B cell (primary cell): ENCODE measurements at regions not wholly inside any gene's neighbourhood (a gene's known extent, or its start where the extent isn't known, plus 50 kb on each side); places are given as distances from the start of the nearest gene placed in this dataset.

Experiments
- ATAC-seq: fragments of 200-7000 bp; cut with Tn5 transposase; one replicate; pipeline ENCODE4 v1.10.0; 2021; ENCODE audit warnings: low read depth, mild to moderate bottlenecking, moderate number of reproducible peaks, moderate library complexity
- CTCF ChIA-PET: fragments of 350-600 bp; sonication (Branson Sonifier 250); formaldehyde crosslinking; loops from one replicate; lab custom pipeline; 2021; ENCODE audit warnings: antibody characterized with exemption, inconsistent platforms; lab: Charles Lee
- POLR2A ChIA-PET: fragments of 350-600 bp; sonication (Branson Sonifier 250); formaldehyde crosslinking; loops from one replicate; lab custom pipeline; 2021; ENCODE audit warnings: antibody characterized with exemption; lab: Charles Lee
- DNase-seq: peaks from one replicate; pipeline ENCODE4 v3.0.0; 2013
- H2AFZ ChIP-seq: 2 replicates; pipeline ENCODE4 v1.6.1; 2012; ENCODE audit warnings: mild to moderate bottlenecking, low read depth, low read length; ENCODE audit not compliant: insufficient read depth, poor library complexity, severe bottlenecking
- H3K27ac ChIP-seq, 2 donors: 1 replicate in 1 of 2; 2 replicates in 1 of 2; pipeline ENCODE4 v1.5.1; 2012 to 2013; ENCODE audit warnings: low read length in 2 of 2, mild to moderate bottlenecking in 2 of 2, moderate library complexity in 1 of 2
- H3K27me3 ChIP-seq, 4 experiments: fragments of 200-600 bp in 1 of 4; sonication (generic) in 1 of 4; replicated peaks in 1 of 4; 1 replicate in 2 of 4; 2 replicates in 2 of 4; pipeline versions ENCODE4 v1.6.1 to v1.7.0; 2013 to 2016; ENCODE audit warnings: low read length in 3 of 4, mild to moderate bottlenecking in 2 of 4, mixed read lengths in 1 of 4, moderate library complexity in 1 of 4; ENCODE audit not compliant: insufficient read depth in 4 of 4, control insufficient read depth in 3 of 4; ENCODE audit errors: control extremely low read depth in 1 of 4
- H3K36me3 ChIP-seq, 2 experiments: replicated peaks in 1 of 2; 1 replicate in 1 of 2; 2 replicates in 1 of 2; pipeline versions ENCODE4 v1.6.1 to v1.7.1; 2013; ENCODE audit warnings: low read length in 1 of 2; ENCODE audit not compliant: insufficient read depth in 2 of 2, control insufficient read depth in 1 of 2; ENCODE audit errors: control extremely low read depth in 1 of 2, extremely low read depth in 1 of 2
- H3K4me1 ChIP-seq, 2 donors: fragments of 200-600 bp in 1 of 2; sonication (generic) in 1 of 2; 1 replicate in 1 of 2; 2 replicates in 1 of 2; pipeline versions ENCODE4 v1.5.1 to v1.6.1; 2013 to 2017; ENCODE audit warnings: low read length in 2 of 2; ENCODE audit not compliant: control insufficient read depth in 2 of 2, insufficient read depth in 2 of 2
- H3K4me2 ChIP-seq: replicated peaks from 2 replicates; pipeline ENCODE3; 2012; ENCODE audit warnings: mild to moderate bottlenecking, low read depth, low read length; ENCODE audit not compliant: poor library complexity, severe bottlenecking
- H3K4me3 ChIP-seq, 5 experiments: fragments of 200-600 bp in 1 of 5; sonication (generic) in 1 of 5; 1 replicate in 3 of 5; 2 replicates in 2 of 5; pipeline versions ENCODE4 v1.5.1 to v1.7.0; 2011 to 2016; ENCODE audit warnings: low read length in 4 of 5, mild to moderate bottlenecking in 4 of 5, low read depth in 2 of 5, control low read depth in 1 of 5, moderate library complexity in 1 of 5; ENCODE audit not compliant: insufficient read depth in 1 of 5; ENCODE audit errors: control extremely low read depth in 1 of 5, extremely low read depth in 1 of 5
- H3K79me2 ChIP-seq: fragments of 200-600 bp; sonication (generic); one replicate; pipeline ENCODE4 v1.6.0; 2016; ENCODE audit warnings: low read length; ENCODE audit not compliant: control insufficient read depth, insufficient read depth
- H3K9ac ChIP-seq: fragments of 200-600 bp; sonication (generic); 2 replicates; pipeline ENCODE4 v1.6.1; 2017; ENCODE audit warnings: mild to moderate bottlenecking, low read length, moderate library complexity
- H3K9me3 ChIP-seq, 3 donors: one replicate each; pipeline versions ENCODE4 v1.6.1 to v1.7.1; 2013; ENCODE audit warnings: low read length in 2 of 3; ENCODE audit not compliant: control insufficient read depth in 2 of 3, insufficient read depth in 1 of 3; ENCODE audit errors: control extremely low read depth in 1 of 3
- H4K20me1 ChIP-seq: 2 replicates; pipeline ENCODE4 v1.6.0; 2012; ENCODE audit warnings: mild to moderate bottlenecking, low read length; ENCODE audit not compliant: insufficient read depth, control insufficient read depth, poor library complexity, severe bottlenecking
- H3K27ac Mint-ChIP-seq: one replicate; pipeline ENCODE4 v1.8.0; 2021; ENCODE audit warnings: mixed read lengths
- H3K27me3 Mint-ChIP-seq: one replicate; pipeline ENCODE4 v1.8.0; 2021; ENCODE audit warnings: mixed read lengths
- H3K4me1 Mint-ChIP-seq: one replicate; pipeline ENCODE4 v1.8.0; 2021; ENCODE audit warnings: mixed read lengths
- H3K4me3 Mint-ChIP-seq: one replicate; pipeline ENCODE4 v1.8.0; 2021; ENCODE audit warnings: mixed read lengths
- H3K9me3 Mint-ChIP-seq: one replicate; pipeline ENCODE4 v1.8.0; 2022; ENCODE audit warnings: mixed read lengths; ENCODE audit not compliant: insufficient read depth
- EZH2 ChIP-seq: IDR thresholded peaks from 2 replicates; pipeline ENCODE4 v1.6.1; 2012; ENCODE audit warnings: borderline replicate concordance, low read depth, mild to moderate bottlenecking, moderate library complexity, low read length; ENCODE audit not compliant: insufficient read depth, poor library complexity, severe bottlenecking
- WGBS: methylation state at CpG from one replicate; pipeline ENCODE4 v1.1.5; 2013; ENCODE audit warnings: missing lambda C conversion rate; ENCODE audit not compliant: insufficient coverage; 5-methylcytosine and 5-hydroxymethylcytosine counted together
- intact Hi-C: fragments of 100-400 bp; cut with micrococcal nuclease; formaldehyde crosslinking; loops from one replicate; pipeline ENCODE4 v1.10.0; 2022
- TF ChIP-seq, protein P1 (sequence below): fragments of 200-600 bp; IDR thresholded peaks from one replicate; pipeline ENCODE4 v1.8.0; 2022; ENCODE audit warnings: antibody characterized with exemption, mild to moderate bottlenecking

GRCh38 chr22:17285656-17286055, 66.4 kb upstream of the ADA2 start:
- Histone ChIP-seq H3K79me2 (no peaks in the 10 kb centered on the region), H3K36me3 (no peaks in the 10 kb centered on the region), H3K27ac (no peak overlapping the region), H3K4me3 (no peak overlapping the region), H2AFZ (no peak overlapping the region), H3K4me2 (no peak overlapping the region), H4K20me1 (no peaks in the 10 kb centered on the region), H3K27me3 (no peaks in the 10 kb centered on the region), H3K4me1 (peaks cover 11 to 13% of the 10 kb centered on the region in 2 donors), H3K9ac (no peak overlapping the region), H3K9me3 (no peaks in the 10 kb centered on the region)
- ChIA-PET CTCF (interaction anchor here (0.8 to 1.6 kb wide), 3 partner anchors 12 to 216 kb away, joined by 4 to 5 read pairs (median 4); no protein-coding TSS in a partner anchor), POLR2A (no interaction called here)
- ATAC-seq (no peak), DNase-seq (no peak)
- Mint-ChIP-seq H3K4me3 (no peak overlapping the region), H3K27ac (no peak overlapping the region), H3K27me3 (peaks cover 6% of the 10 kb centered on the region), H3K9me3 (no peaks in the 10 kb centered on the region), H3K4me1 (peaks cover 13% of the 10 kb centered on the region)
- intact Hi-C loops, result no loop called here
- no CpG with 5 or more reads among the region's 3 CpGs for WGBS
- no peak for TF ChIP-seq EZH2
- TF ChIP-seq, protein P1, sequence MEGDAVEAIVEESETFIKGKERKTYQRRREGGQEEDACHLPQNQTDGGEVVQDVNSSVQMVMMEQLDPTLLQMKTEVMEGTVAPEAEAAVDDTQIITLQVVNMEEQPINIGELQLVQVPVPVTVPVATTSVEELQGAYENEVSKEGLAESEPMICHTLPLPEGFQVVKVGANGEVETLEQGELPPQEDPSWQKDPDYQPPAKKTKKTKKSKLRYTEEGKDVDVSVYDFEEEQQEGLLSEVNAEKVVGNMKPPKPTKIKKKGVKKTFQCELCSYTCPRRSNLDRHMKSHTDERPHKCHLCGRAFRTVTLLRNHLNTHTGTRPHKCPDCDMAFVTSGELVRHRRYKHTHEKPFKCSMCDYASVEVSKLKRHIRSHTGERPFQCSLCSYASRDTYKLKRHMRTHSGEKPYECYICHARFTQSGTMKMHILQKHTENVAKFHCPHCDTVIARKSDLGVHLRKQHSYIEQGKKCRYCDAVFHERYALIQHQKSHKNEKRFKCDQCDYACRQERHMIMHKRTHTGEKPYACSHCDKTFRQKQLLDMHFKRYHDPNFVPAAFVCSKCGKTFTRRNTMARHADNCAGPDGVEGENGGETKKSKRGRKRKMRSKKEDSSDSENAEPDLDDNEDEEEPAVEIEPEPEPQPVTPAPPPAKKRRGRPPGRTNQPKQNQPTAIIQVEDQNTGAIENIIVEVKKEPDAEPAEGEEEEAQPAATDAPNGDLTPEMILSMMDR, result no peak

DNA sequence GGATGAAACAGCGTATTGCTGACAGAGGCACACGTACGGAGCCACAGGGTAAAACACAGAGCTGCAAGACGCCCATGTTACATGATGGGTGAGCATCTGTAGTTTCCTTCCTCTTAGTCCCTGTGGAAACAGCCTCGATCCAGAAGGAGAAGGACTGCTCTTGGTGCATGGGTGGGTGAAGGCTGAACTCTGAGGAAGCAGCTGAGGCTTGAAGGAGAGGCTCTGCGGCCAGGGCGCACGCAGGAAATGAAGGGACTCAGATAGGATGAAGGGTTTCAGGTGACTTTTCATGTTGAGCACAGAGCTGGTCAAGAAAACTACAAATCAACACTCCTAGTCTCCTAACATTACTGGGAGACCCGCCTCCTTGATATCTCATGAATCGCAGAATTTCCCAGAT, 65.7 kb upstream of the ADA2 start:
- peaks cover 6% of the 10 kb centered on the region for H3K27me3 Mint-ChIP-seq
- 53% methylated on average over 5 of the region's 10 CpGs for WGBS

More for the DNA sequence above, 65.7 kb upstream of the ADA2 start:
- ChIA-PET CTCF (interaction anchor here (0.8 to 1.6 kb wide), 3 partner anchors 11 to 217 kb away, joined by 4 to 5 read pairs (median 4); no protein-coding TSS in a partner anchor), POLR2A (no interaction called here)
- no peak for TF ChIP-seq EZH2
- TF ChIP-seq, protein P1, result no peak
- Histone ChIP-seq H3K4me1 (peaks cover 15 to 17% of the 10 kb centered on the region in 2 donors), H3K4me2 (no peak overlapping the region), H3K9me3 (no peaks in the 10 kb centered on the region), H3K27ac (no peak overlapping the region), H3K27me3 (no peaks in the 10 kb centered on the region), H2AFZ (peak overlapping the region; percentile 19), H3K9ac (no peak overlapping the region), H3K36me3 (no peaks in the 10 kb centered on the region), H3K4me3 (no peak overlapping the region), H3K79me2 (no peaks in the 10 kb centered on the region), H4K20me1 (no peaks in the 10 kb centered on the region)
- DNase-seq (no peak), ATAC-seq (no peak)
- H3K9me3 Mint-ChIP-seq, result no peaks in the 10 kb centered on the region
- no peak overlapping the region for H3K27ac Mint-ChIP-seq
- intact Hi-C loops, result no loop called here
- peaks cover 17% of the 10 kb centered on the region for H3K4me1 Mint-ChIP-seq
- no peak overlapping the region for H3K4me3 Mint-ChIP-seq
